Natural killer cell (primary cell): ENCODE measurements at regions not wholly inside any gene's neighbourhood (a gene's known extent, or its start where the extent isn't known, plus 50 kb on each side); places are given as distances from the start of the nearest gene placed in this dataset.

Experiments
- ATAC-seq, 3 donors: fragments of 150-1000 bp in 2 of 3; fragments of 200-7000 bp in 1 of 3; cut with Tn5 transposase; 1 replicate in 1 of 3; 2 replicates in 2 of 3; pipeline ENCODE4 v1.10.0; 2021; ENCODE audit warnings: mild to moderate bottlenecking in 2 of 3, moderate library complexity in 2 of 3
- DNase-seq, 2 donors: peaks; one replicate each; pipeline versions ENCODE4 v3.0.0 to v3.0.0-alpha.2; 2013 to 2021; ENCODE audit warnings: mixed read lengths in 1 of 2
- H3K27ac ChIP-seq: one replicate; pipeline ENCODE4 v1.5.1; 2013; ENCODE audit warnings: mild to moderate bottlenecking, low read length
- H3K27me3 ChIP-seq: one replicate; pipeline ENCODE4 v1.6.1; 2013; ENCODE audit warnings: low read length; ENCODE audit not compliant: control insufficient read depth, insufficient read depth
- H3K36me3 ChIP-seq: one replicate; pipeline ENCODE4 v1.6.1; 2013; ENCODE audit warnings: low read length; ENCODE audit not compliant: control insufficient read depth, insufficient read depth
- H3K4me1 ChIP-seq: one replicate; pipeline ENCODE4 v1.6.1; 2013; ENCODE audit warnings: low read length; ENCODE audit not compliant: control insufficient read depth, insufficient read depth
- H3K4me3 ChIP-seq: one replicate; pipeline ENCODE4 v1.5.1; 2013; ENCODE audit warnings: low read length
- H3K9me3 ChIP-seq: one replicate; pipeline ENCODE4 v1.6.1; 2013; ENCODE audit warnings: low read length; ENCODE audit not compliant: control insufficient read depth, insufficient read depth
- H3K27ac Mint-ChIP-seq, 2 donors: one replicate each; pipeline ENCODE4 v1.8.0; 2022; ENCODE audit warnings: mild to moderate bottlenecking in 2 of 2, mixed read lengths in 2 of 2, moderate library complexity in 1 of 2
- H3K27me3 Mint-ChIP-seq, 2 donors: one replicate each; pipeline ENCODE4 v1.8.0; 2022; ENCODE audit warnings: low read depth in 2 of 2, mixed read lengths in 2 of 2
- H3K36me3 Mint-ChIP-seq: one replicate; pipeline ENCODE4 v1.8.0; 2022; ENCODE audit warnings: mixed read lengths
- H3K4me1 Mint-ChIP-seq, 2 donors: one replicate each; pipeline ENCODE4 v1.8.0; 2022; ENCODE audit warnings: mixed read lengths in 2 of 2
- H3K4me3 Mint-ChIP-seq: one replicate; pipeline ENCODE4 v1.8.0; 2022; ENCODE audit warnings: mild to moderate bottlenecking, moderate library complexity, mixed read lengths
- H3K9me3 Mint-ChIP-seq, 2 donors: one replicate each; pipeline ENCODE4 v1.8.0; 2022; ENCODE audit warnings: mixed read lengths in 2 of 2
- CTCF ChIP-seq: fragments of 200-600 bp; IDR thresholded peaks from one replicate; pipeline ENCODE4 v1.8.0; 2022; ENCODE audit warnings: antibody characterized with exemption
- WGBS: methylation state at CpG from one replicate; pipeline ENCODE4 v1.1.7; 2013; ENCODE audit warnings: missing lambda C conversion rate; ENCODE audit not compliant: insufficient coverage; 5-methylcytosine and 5-hydroxymethylcytosine counted together
- intact Hi-C: fragments of 100-400 bp; cut with micrococcal nuclease; formaldehyde crosslinking; loops from one replicate; pipeline ENCODE4 v1.14.2; 2022

- no peak overlapping the region for H3K27ac ChIP-seq
- Mint-ChIP-seq H3K4me3 (no peak overlapping the region), H3K36me3 (no peaks in the 10 kb centered on the region), H3K9me3 (no peaks in the 10 kb centered on the region), H3K4me1 (no peaks in the 10 kb centered on the region), H3K27ac (no peak overlapping the region), H3K27me3 (peaks cover 8 to 13% of the 10 kb centered on the region in 2 donors)
- WGBS = 74% methylated on average over 4 of the region's 4 CpGs
- no peak overlapping the region for H3K4me3 ChIP-seq
- intact Hi-C loops = no loop called here
- H3K27me3 ChIP-seq = no peaks in the 10 kb centered on the region
- no peaks in the 10 kb centered on the region for H3K4me1 ChIP-seq
- TF ChIP-seq CTCF = no peak
- H3K9me3 ChIP-seq = no peaks in the 10 kb centered on the region
- H3K36me3 ChIP-seq = no peaks in the 10 kb centered on the region
- ATAC-seq = no peak
- no peak for DNase-seq
Observed at GRCh38 chr20:47951521-47951971, 166.3 kb upstream of the SULF2 start.

- no peak overlapping the region for H3K4me3 ChIP-seq
Observed at GRCh38 chr20:47950913-47951283, 165.6 kb upstream of the SULF2 start.

GRCh38 chr20:47950124-47950912 lies 165.0 kb upstream of the SULF2 start:
- no peak overlapping the region for H3K4me3 ChIP-seq
- Mint-ChIP-seq H3K27me3 (peaks cover 8 to 14% of the 10 kb centered on the region in 2 donors), H3K27ac (no peak overlapping the region), H3K4me1 (no peaks in the 10 kb centered on the region), H3K36me3 (no peaks in the 10 kb centered on the region), H3K4me3 (no peak overlapping the region), H3K9me3 (no peaks in the 10 kb centered on the region)
- TF ChIP-seq CTCF = no peak
- no peaks in the 10 kb centered on the region for H3K36me3 ChIP-seq
- no peaks in the 10 kb centered on the region for H3K27me3 ChIP-seq
- ATAC-seq = no peak
- DNase-seq = no peak
- WGBS = 86% methylated on average over 10 of the region's 11 CpGs
- H3K4me1 ChIP-seq = no peaks in the 10 kb centered on the region
- H3K27ac ChIP-seq = no peak overlapping the region
- intact Hi-C loops = no loop called here
- H3K9me3 ChIP-seq = no peaks in the 10 kb centered on the region

More at GRCh38 chr20:47950913-47951283, 165.6 kb upstream of the SULF2 start:
- ATAC-seq (no peak), DNase-seq (no peak)
- Mint-ChIP-seq H3K27me3 (peaks cover 8 to 14% of the 10 kb centered on the region in 2 donors), H3K9me3 (no peaks in the 10 kb centered on the region), H3K27ac (no peak overlapping the region), H3K4me1 (no peaks in the 10 kb centered on the region), H3K36me3 (no peaks in the 10 kb centered on the region), H3K4me3 (no peak overlapping the region)
- Histone ChIP-seq H3K36me3 (no peaks in the 10 kb centered on the region), H3K9me3 (no peaks in the 10 kb centered on the region), H3K27me3 (no peaks in the 10 kb centered on the region), H3K4me1 (no peaks in the 10 kb centered on the region), H3K27ac (no peak overlapping the region)
- intact Hi-C loops = no loop called here
- TF ChIP-seq CTCF = no peak
- 94% methylated on average over 24 of the region's 24 CpGs for WGBS

- H3K27me3 ChIP-seq = no peaks in the 10 kb centered on the region
- DNase-seq (no peak), ATAC-seq (no peak)
- Mint-ChIP-seq H3K27ac (no peak overlapping the region), H3K4me3 (no peak overlapping the region), H3K36me3 (no peaks in the 10 kb centered on the region), H3K9me3 (no peaks in the 10 kb centered on the region), H3K27me3 (peaks cover 8 to 14% of the 10 kb centered on the region in 2 donors), H3K4me1 (no peaks in the 10 kb centered on the region)
- WGBS = 72% methylated on average over 5 of the region's 6 CpGs
- H3K36me3 ChIP-seq = no peaks in the 10 kb centered on the region
- no peaks in the 10 kb centered on the region for H3K4me1 ChIP-seq
- no peak overlapping the region for H3K27ac ChIP-seq
- no peak overlapping the region for H3K4me3 ChIP-seq
- TF ChIP-seq CTCF = no peak
- H3K9me3 ChIP-seq = no peaks in the 10 kb centered on the region
- intact Hi-C loops = no loop called here
Observed at GRCh38 chr20:47949230-47949629, 163.9 kb upstream of the SULF2 start.
